ENCODE measurements at regions not wholly inside any gene's neighbourhood (a gene's known extent, or its start where the extent isn't known, plus 50 kb on each side); places are given as distances from the start of the nearest gene placed in this dataset.

DNA sequence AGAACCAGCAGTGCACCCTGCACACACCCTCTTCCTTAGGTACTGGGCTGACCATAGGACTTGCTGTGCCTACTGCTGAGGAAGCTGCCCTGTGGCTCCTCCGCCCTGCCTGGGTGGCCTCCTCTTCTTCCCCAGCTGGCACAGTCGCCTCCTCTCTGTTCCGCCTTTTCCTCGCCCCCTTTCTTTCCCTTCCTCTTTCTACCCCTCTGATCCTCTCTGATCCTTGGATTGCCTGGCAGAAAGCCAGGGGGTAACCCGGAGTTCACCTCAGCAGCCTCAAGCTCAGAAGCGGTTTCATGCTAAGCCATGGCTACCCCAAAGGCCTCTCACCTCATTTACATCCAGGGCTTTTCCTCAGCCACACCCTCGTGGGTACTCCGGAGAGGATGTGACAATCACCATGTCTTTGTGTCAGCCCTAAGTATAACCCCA is 136.2 kb downstream of the SMIM20 start:
- Histone ChIP-seq H3K36me3 (ENCODE audit: low read depth, missing control alignments) (no peaks in the 10 kb centered on the region), H3K9me3 (no peaks in the 10 kb centered on the region), H3K27me3 (no peaks in the 10 kb centered on the region), H3K4me3 (no peak overlapping the region), H3K4me1 (no peaks in the 10 kb centered on the region), H3K27ac (no peak overlapping the region)
- no peak for DNase-seq
- TF ChIP-seq, protein P1, sequence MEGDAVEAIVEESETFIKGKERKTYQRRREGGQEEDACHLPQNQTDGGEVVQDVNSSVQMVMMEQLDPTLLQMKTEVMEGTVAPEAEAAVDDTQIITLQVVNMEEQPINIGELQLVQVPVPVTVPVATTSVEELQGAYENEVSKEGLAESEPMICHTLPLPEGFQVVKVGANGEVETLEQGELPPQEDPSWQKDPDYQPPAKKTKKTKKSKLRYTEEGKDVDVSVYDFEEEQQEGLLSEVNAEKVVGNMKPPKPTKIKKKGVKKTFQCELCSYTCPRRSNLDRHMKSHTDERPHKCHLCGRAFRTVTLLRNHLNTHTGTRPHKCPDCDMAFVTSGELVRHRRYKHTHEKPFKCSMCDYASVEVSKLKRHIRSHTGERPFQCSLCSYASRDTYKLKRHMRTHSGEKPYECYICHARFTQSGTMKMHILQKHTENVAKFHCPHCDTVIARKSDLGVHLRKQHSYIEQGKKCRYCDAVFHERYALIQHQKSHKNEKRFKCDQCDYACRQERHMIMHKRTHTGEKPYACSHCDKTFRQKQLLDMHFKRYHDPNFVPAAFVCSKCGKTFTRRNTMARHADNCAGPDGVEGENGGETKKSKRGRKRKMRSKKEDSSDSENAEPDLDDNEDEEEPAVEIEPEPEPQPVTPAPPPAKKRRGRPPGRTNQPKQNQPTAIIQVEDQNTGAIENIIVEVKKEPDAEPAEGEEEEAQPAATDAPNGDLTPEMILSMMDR (IDR thresholded peaks at IDR 0.05) = no peak
- no peak for TF ChIP-seq POLR2A (IDR thresholded peaks at IDR 0.05)
- 88 to 91% methylated on average over 8 of the region's 8 CpGs for WGBS, 2 donors
- intact Hi-C loops (cut with DNase I; ENCODE audit: low total_unique reads) = no loop called here

DNA sequence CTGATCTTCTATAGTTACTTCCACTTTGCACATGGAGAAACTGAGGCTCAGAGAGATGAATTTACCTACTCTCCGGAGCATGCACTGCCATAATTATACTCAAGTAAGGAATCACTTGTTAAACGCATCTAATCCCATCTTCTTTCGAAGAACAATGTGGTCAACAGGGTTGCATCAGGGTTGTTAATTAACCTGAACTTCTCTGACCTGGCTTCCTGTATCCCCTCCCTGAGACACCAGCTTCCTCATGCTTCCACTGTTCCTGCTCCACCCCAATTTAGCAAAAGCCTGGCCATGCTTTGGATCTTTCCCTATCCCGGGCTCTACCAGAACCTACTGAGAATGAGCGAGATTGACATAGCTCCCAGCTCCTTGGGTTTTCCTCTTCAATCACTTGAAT is 136.7 kb downstream of the SMIM20 start:
- H3K27ac ChIP-seq = no peak overlapping the region
- no peaks in the 10 kb centered on the region for H3K36me3 ChIP-seq (ENCODE audit: low read depth, missing control alignments)
- no peak overlapping the region for H3K4me3 ChIP-seq
- 95 to 97% methylated on average over 5 of the region's 5 CpGs for WGBS, 2 donors
- H3K9me3 ChIP-seq = no peaks in the 10 kb centered on the region
- intact Hi-C loops (cut with DNase I; ENCODE audit: low total_unique reads) = no loop called here
- H3K4me1 ChIP-seq = no peaks in the 10 kb centered on the region
- H3K27me3 ChIP-seq = no peaks in the 10 kb centered on the region
- DNase-seq = no peak
- TF ChIP-seq POLR2A (IDR thresholded peaks at IDR 0.05) = no peak
- TF ChIP-seq, protein P1 (IDR thresholded peaks at IDR 0.05) = no peak

GRCh38 chr4:26051240-26051639 is 137.2 kb downstream of the SMIM20 start:
- WGBS, 2 donors = 83 to 85% methylated on average over 5 to 7 of the region's 7 CpGs
- Histone ChIP-seq H3K9me3 (no peaks in the 10 kb centered on the region), H3K4me3 (no peak overlapping the region), H3K27me3 (no peaks in the 10 kb centered on the region), H3K27ac (no peak overlapping the region), H3K4me1 (no peaks in the 10 kb centered on the region), H3K36me3 (ENCODE audit: low read depth, missing control alignments) (no peaks in the 10 kb centered on the region)
- no peak for DNase-seq
- TF ChIP-seq, protein P1 (IDR thresholded peaks at IDR 0.05) = no peak
- TF ChIP-seq POLR2A (IDR thresholded peaks at IDR 0.05) = no peak
- intact Hi-C loops (cut with DNase I; ENCODE audit: low total_unique reads) = no loop called here

DNA sequence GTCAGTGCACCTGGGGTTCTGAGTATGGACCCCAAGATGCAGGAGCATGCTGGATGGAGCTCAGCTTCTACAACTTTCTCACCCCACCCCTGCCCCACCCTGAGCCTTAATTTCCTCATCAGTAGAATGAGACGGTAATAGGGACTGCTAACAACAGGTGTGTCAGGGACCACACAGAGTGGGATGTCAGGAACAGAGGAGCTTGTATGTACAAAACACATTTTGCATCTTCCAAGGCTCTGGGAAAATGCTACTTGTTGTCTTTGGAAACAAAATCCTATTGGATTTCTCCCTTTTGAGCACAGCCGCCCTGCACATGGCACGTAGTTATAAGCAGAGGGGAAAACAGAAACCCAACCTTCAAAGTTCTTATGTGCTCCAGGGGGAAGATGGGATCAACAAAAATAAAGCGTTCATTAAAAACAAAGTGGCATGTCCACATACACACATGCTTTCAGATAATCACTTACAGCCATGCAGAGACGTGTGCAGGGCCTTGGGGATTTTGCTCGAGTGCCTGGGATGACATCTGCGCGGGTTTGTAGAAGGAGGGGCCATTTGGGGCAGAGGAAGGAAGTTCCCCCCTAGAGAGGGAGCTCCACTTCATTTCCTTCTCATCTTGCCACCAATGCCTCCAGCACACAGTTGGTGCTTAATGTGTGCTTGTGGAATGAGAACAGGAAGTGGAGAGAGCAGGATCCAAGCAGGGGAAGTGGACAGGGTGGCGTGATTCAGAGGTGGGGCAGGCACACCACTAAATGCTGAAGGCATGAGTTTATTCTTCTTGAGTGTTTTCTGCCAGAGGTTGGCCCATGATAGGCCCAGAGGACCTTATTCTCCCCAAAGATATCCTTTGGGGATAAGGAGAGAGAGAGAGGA is 138.9 kb downstream of the SMIM20 start:
- Histone ChIP-seq H3K4me1 (no peaks in the 10 kb centered on the region), H3K27me3 (no peaks in the 10 kb centered on the region), H3K27ac (no peak overlapping the region), H3K36me3 (ENCODE audit: low read depth, missing control alignments) (no peaks in the 10 kb centered on the region), H3K9me3 (no peaks in the 10 kb centered on the region), H3K4me3 (no peak overlapping the region)
- WGBS, 2 donors = 78 to 81% methylated on average over 9 of the region's 9 CpGs
- intact Hi-C loops (cut with DNase I; ENCODE audit: low total_unique reads) = no loop called here
- DNase-seq = no peak
- TF ChIP-seq POLR2A (IDR thresholded peaks at IDR 0.05) = no peak
- TF ChIP-seq, protein P1 (IDR thresholded peaks at IDR 0.05) = no peak

DNA sequence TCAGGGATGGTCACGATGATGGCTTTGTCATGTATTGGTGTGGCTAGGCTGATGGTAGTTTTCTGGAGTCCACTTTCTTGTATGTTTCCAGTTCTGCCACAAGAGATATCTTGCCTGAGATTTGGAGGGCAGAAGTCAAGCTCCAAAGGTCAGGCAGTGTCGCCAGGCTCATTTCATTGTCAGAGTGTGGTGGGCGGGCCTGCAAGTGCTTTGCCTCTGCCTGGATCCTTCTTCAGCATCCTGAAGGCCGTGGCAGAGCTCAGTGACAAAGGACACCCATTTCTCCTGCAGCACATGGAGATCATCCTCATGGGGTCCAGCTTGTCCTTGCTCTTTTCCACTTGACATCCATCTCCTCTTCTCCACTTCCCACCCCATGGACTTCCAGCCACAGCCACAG is 139.7 kb downstream of the SMIM20 start:
- Histone ChIP-seq H3K36me3 (ENCODE audit: low read depth, missing control alignments) (no peaks in the 10 kb centered on the region), H3K9me3 (no peaks in the 10 kb centered on the region), H3K27me3 (no peaks in the 10 kb centered on the region), H3K4me3 (no peak overlapping the region), H3K4me1 (no peaks in the 10 kb centered on the region), H3K27ac (no peak overlapping the region)
- no peak for TF ChIP-seq POLR2A (IDR thresholded peaks at IDR 0.05)
- TF ChIP-seq, protein P1 (IDR thresholded peaks at IDR 0.05) = no peak
- intact Hi-C loops (cut with DNase I; ENCODE audit: low total_unique reads) = no loop called here
- 79 to 91% methylated on average over 4 of the region's 4 CpGs for WGBS, 2 donors
- no peak for DNase-seq

Measured in testis (tissue), 2 donors.